Glutamatergic neuron (in vitro differentiated cells): ENCODE measurements at regions not wholly inside any gene's neighbourhood (a gene's known extent, or its start where the extent isn't known, plus 50 kb on each side); places are given as distances from the start of the nearest gene placed in this dataset.

Source experiments
- DNase-seq: peaks from one replicate; pipeline ENCODE4 v3.0.0; 2022
- H3K27ac Mint-ChIP-seq: one replicate; pipeline ENCODE4 v1.8.0; 2020; ENCODE audit warnings: mild to moderate bottlenecking, mixed read lengths, inconsistent platforms; ENCODE audit not compliant: unreplicated experiment
- H3K27me3 Mint-ChIP-seq: one replicate; pipeline ENCODE4 v1.8.0; 2020; ENCODE audit warnings: mild to moderate bottlenecking, moderate library complexity, mixed read lengths, inconsistent platforms; ENCODE audit not compliant: unreplicated experiment
- H3K36me3 Mint-ChIP-seq: one replicate; pipeline ENCODE4 v1.8.0; 2020; ENCODE audit warnings: mild to moderate bottlenecking, mixed read lengths, inconsistent platforms; ENCODE audit not compliant: unreplicated experiment
- H3K4me1 Mint-ChIP-seq: one replicate; pipeline ENCODE4 v1.8.0; 2020; ENCODE audit warnings: mild to moderate bottlenecking, low read depth, mixed read lengths, inconsistent platforms; ENCODE audit not compliant: unreplicated experiment
- H3K4me3 Mint-ChIP-seq: one replicate; pipeline ENCODE4 v1.8.0; 2020; ENCODE audit warnings: mild to moderate bottlenecking, mixed read lengths, inconsistent platforms; ENCODE audit not compliant: unreplicated experiment
- H3K9me3 Mint-ChIP-seq: one replicate; pipeline ENCODE4 v1.8.0; 2020; ENCODE audit warnings: mild to moderate bottlenecking, moderate library complexity, mixed read lengths, inconsistent platforms; ENCODE audit not compliant: unreplicated experiment
- CTCF ChIP-seq: fragments of 200-600 bp; sonication (generic); IDR thresholded peaks from one replicate; pipeline ENCODE4 v1.5.0; 2021; ENCODE audit not compliant: partially characterized antibody, unreplicated experiment

- Mint-ChIP-seq H3K36me3 (no peaks in the 10 kb centered on the region), H3K27me3 (no peaks in the 10 kb centered on the region), H3K4me1 (peaks cover 3% of the 10 kb centered on the region), H3K27ac (no peak overlapping the region), H3K9me3 (no peaks in the 10 kb centered on the region), H3K4me3 (no peak overlapping the region)
- TF ChIP-seq CTCF, result no peak
- DNase-seq, result no peak
Measured at GRCh38 chr5:97480313-97480712, 297.3 kb upstream of the RIOK2 start.

GRCh38 chr5:97488126-97488668 lies 305.1 kb upstream of the RIOK2 start:
- Mint-ChIP-seq H3K36me3 (no peaks in the 10 kb centered on the region), H3K4me1 (no peaks in the 10 kb centered on the region), H3K9me3 (peaks cover 4% of the 10 kb centered on the region), H3K27ac (no peak overlapping the region), H3K27me3 (no peaks in the 10 kb centered on the region), H3K4me3 (no peak overlapping the region)
- no peak for DNase-seq
- no peak for TF ChIP-seq CTCF

- Mint-ChIP-seq H3K27me3 (no peaks in the 10 kb centered on the region), H3K27ac (no peak overlapping the region), H3K4me3 (no peak overlapping the region), H3K4me1 (no peaks in the 10 kb centered on the region), H3K36me3 (no peaks in the 10 kb centered on the region), H3K9me3 (peaks cover 4% of the 10 kb centered on the region)
- no peak for DNase-seq
- TF ChIP-seq CTCF, result no peak
Measured at GRCh38 chr5:97489010-97489840, 306.2 kb upstream of the RIOK2 start.

- TF ChIP-seq CTCF, result no peak
- H3K4me1 Mint-ChIP-seq, result no peaks in the 10 kb centered on the region
- no peak for DNase-seq
- H3K9me3 Mint-ChIP-seq, result no peaks in the 10 kb centered on the region
- H3K36me3 Mint-ChIP-seq, result no peaks in the 10 kb centered on the region
- no peak overlapping the region for H3K4me3 Mint-ChIP-seq
- H3K27me3 Mint-ChIP-seq, result no peaks in the 10 kb centered on the region
- no peak overlapping the region for H3K27ac Mint-ChIP-seq
Measured at GRCh38 chr5:97494465-97494864, 311.4 kb upstream of the RIOK2 start.

- H3K4me3 Mint-ChIP-seq, result no peak overlapping the region
- no peaks in the 10 kb centered on the region for H3K9me3 Mint-ChIP-seq
- no peak for DNase-seq
- no peaks in the 10 kb centered on the region for H3K36me3 Mint-ChIP-seq
- H3K27ac Mint-ChIP-seq, result no peak overlapping the region
- H3K27me3 Mint-ChIP-seq, result no peaks in the 10 kb centered on the region
- no peaks in the 10 kb centered on the region for H3K4me1 Mint-ChIP-seq
- TF ChIP-seq CTCF, result no peak
Measured at GRCh38 chr5:97495301-97495700, 312.3 kb upstream of the RIOK2 start.
